Transverse colon (tissue), 4 donors: ENCODE measurements at regions not wholly inside any gene's neighbourhood (a gene's known extent, or its start where the extent isn't known, plus 50 kb on each side); places are given as distances from the start of the nearest gene placed in this dataset.

ENCODE experiments used
- DNase-seq: peaks from one replicate; pipeline ENCODE4 v3.0.0-alpha.2; 2019
- H3K27ac ChIP-seq, 4 donors: fragments of 200-600 bp; sonication (generic); 2 replicates each; pipeline ENCODE4 v1.5.1; 2016 to 2018; ENCODE audit warnings: inconsistent platforms in 4 of 4
- H3K27me3 ChIP-seq: fragments of 200-600 bp; sonication (generic); 2 replicates; pipeline ENCODE4 v1.5.1; 2017; ENCODE audit warnings: inconsistent platforms
- H3K36me3 ChIP-seq, 4 donors: fragments of 200-600 bp; sonication (generic); 2 replicates each; pipeline ENCODE4 v1.5.1; 2017 to 2019; ENCODE audit warnings: inconsistent platforms in 4 of 4
- H3K4me1 ChIP-seq, 4 donors: fragments of 200-600 bp; sonication (generic); 2 replicates each; pipeline ENCODE4 v1.5.1; 2017 to 2020; ENCODE audit warnings: inconsistent platforms in 4 of 4
- H3K4me3 ChIP-seq, 4 donors: fragments of 200-600 bp; sonication (generic); 1 replicate in 1 of 4; 2 replicates in 3 of 4; pipeline versions ENCODE4 v1.5.1 to v1.6.1; 2017 to 2019; ENCODE audit warnings: inconsistent platforms in 4 of 4
- H3K9me3 ChIP-seq, 2 donors: fragments of 200-600 bp; sonication (generic); 2 replicates each; pipeline ENCODE4 v1.5.1; 2017 to 2019; ENCODE audit warnings: inconsistent platforms in 2 of 2
- CTCF ChIP-seq, 5 experiments: fragments of 200-600 bp in 3 of 5; fragments of 450-650 bp in 2 of 5; sonication (generic) in 3 of 5; IDR thresholded peaks; 1 replicate in 2 of 5; 2 replicates in 3 of 5; pipeline ENCODE4 v1.5.1; 2016 to 2017; ENCODE audit warnings: antibody characterized with exemption in 5 of 5, inconsistent platforms in 3 of 5, mild to moderate bottlenecking in 2 of 5, moderate library complexity in 1 of 5
- EP300 ChIP-seq: sonication (generic); formaldehyde crosslinking; IDR thresholded peaks from one replicate; pipeline ENCODE4 v1.6.1; 2017; ENCODE audit warnings: antibody characterized with exemption, low read depth
- POLR2A ChIP-seq: fragments of 450-650 bp; IDR thresholded peaks from one replicate; pipeline ENCODE4 v1.6.1; 2016; ENCODE audit warnings: antibody characterized with exemption, mild to moderate bottlenecking, moderate library complexity
- POLR2AphosphoS5 ChIP-seq, 3 donors: sonication (generic); formaldehyde crosslinking; IDR thresholded peaks; one replicate each; pipeline ENCODE4 v1.6.1; 2016; ENCODE audit warnings: antibody characterized with exemption in 3 of 3
- WGBS, 2 donors: methylation state at CpG; one replicate each; pipeline ENCODE4 v1.1.5; 2018; ENCODE audit warnings: low coverage in 1 of 2; 5-methylcytosine and 5-hydroxymethylcytosine counted together
- in situ Hi-C, 4 donors: fragments of 200-750 bp; cut with MboI; loops; one replicate each; pipeline versions ENCODE4 v1.15.0 to v1.15.1; 2017; ENCODE audit warnings: low sequenced_read_pairs in 3 of 4, low pct_ligation_motif_present in 1 of 4, low pct_unique_long_range_greater_than_20kb in 1 of 4
- intact Hi-C: fragments of 100-400 bp; cut with DNase I; formaldehyde crosslinking; loops from one replicate; pipeline ENCODE4 v1.15.1; 2023; ENCODE audit warnings: low total_unique reads

- intact Hi-C loops (no loop called here), in situ Hi-C loops (no loop called here)
- WGBS, 2 donors: 69% methylated on average over 1 of the region's 1 CpG; no CpG with 5 or more reads in 1 of the 2 donors
- peaks cover 0 to 4% of the 10 kb centered on the region in 2 donors for H3K9me3 ChIP-seq
- DNase-seq: no peak
- H3K4me1 ChIP-seq: no peaks in the 10 kb centered on the region
- no peak for TF ChIP-seq EP300
- no peak overlapping the region for H3K4me3 ChIP-seq
- no peak overlapping the region for H3K27ac ChIP-seq
- H3K36me3 ChIP-seq: no peaks in the 10 kb centered on the region
- no peaks in the 10 kb centered on the region for H3K27me3 ChIP-seq
Observed at GRCh38 chr6:6420107-6420506, 99.6 kb upstream of the F13A1 start.

GRCh38 chr6:6434151-6434550 is 113.7 kb upstream of the F13A1 start:
- Histone ChIP-seq H3K4me1 (no peaks in the 10 kb centered on the region), H3K4me3 (no peak overlapping the region), H3K36me3 (no peaks in the 10 kb centered on the region), H3K27me3 (no peaks in the 10 kb centered on the region), H3K27ac (no peak overlapping the region), H3K9me3 (no peaks in the 10 kb centered on the region)
- intact Hi-C loops: no loop called here
- WGBS, 2 donors: 48% methylated on average over 2 of the region's 2 CpGs
- DNase-seq: no peak
- in situ Hi-C loops: no loop called here
- TF ChIP-seq EP300 (no peak), POLR2A (no peak)

- in situ Hi-C loops (no loop called here), intact Hi-C loops (no loop called here)
- DNase-seq: no peak
- Histone ChIP-seq H3K9me3 (no peaks in the 10 kb centered on the region), H3K27me3 (no peaks in the 10 kb centered on the region), H3K4me1 (no peaks in the 10 kb centered on the region), H3K36me3 (no peaks in the 10 kb centered on the region), H3K27ac (no peak overlapping the region), H3K4me3 (no peak overlapping the region)
- 67 to 83% methylated on average over 1 of the region's 1 CpG for WGBS, 2 donors
- TF ChIP-seq CTCF (IDR thresholded peaks at IDR 0.05): no peak
- TF ChIP-seq POLR2A: no peak
- no peak for TF ChIP-seq EP300
- no peak for TF ChIP-seq POLR2AphosphoS5 (IDR thresholded peaks at IDR 0.05)
Observed at GRCh38 chr6:6434723-6435122, 114.3 kb upstream of the F13A1 start.

- Histone ChIP-seq H3K4me1 (no peaks in the 10 kb centered on the region), H3K27me3 (no peaks in the 10 kb centered on the region), H3K4me3 (no peak overlapping the region), H3K27ac (no peak overlapping the region), H3K9me3 (no peaks in the 10 kb centered on the region), H3K36me3 (no peaks in the 10 kb centered on the region)
- DNase-seq: no peak
- TF ChIP-seq POLR2A (no peak), POLR2AphosphoS5 (IDR thresholded peaks at IDR 0.05) (no peak), EP300 (no peak), CTCF (IDR thresholded peaks at IDR 0.05) (no peak)
- intact Hi-C loops (no loop called here), in situ Hi-C loops (no loop called here)
- WGBS, 2 donors: 33 to 92% methylated on average over 1 to 4 of the region's 4 CpGs
Observed at GRCh38 chr6:6436366-6436765, 115.9 kb upstream of the F13A1 start.

GRCh38 chr6:6436946-6437345 is 116.5 kb upstream of the F13A1 start:
- DNase-seq: no peak
- no peaks in the 10 kb centered on the region for H3K27me3 ChIP-seq
- TF ChIP-seq POLR2A: no peak
- no peak for TF ChIP-seq EP300
- TF ChIP-seq POLR2AphosphoS5 (IDR thresholded peaks at IDR 0.05): no peak
- no peak for TF ChIP-seq CTCF (IDR thresholded peaks at IDR 0.05)
- no peaks in the 10 kb centered on the region for H3K36me3 ChIP-seq
- in situ Hi-C loops: no loop called here
- intact Hi-C loops: no loop called here
- H3K4me1 ChIP-seq: no peaks in the 10 kb centered on the region
- H3K4me3 ChIP-seq: no peak overlapping the region
- 65 to 69% methylated on average over 3 of the region's 3 CpGs for WGBS, 2 donors
- no peak overlapping the region for H3K27ac ChIP-seq
- H3K9me3 ChIP-seq: no peaks in the 10 kb centered on the region
